Fibroblast of peridontal ligament (primary cell): ENCODE measurements at regions not wholly inside any gene's neighbourhood (a gene's known extent, or its start where the extent isn't known, plus 50 kb on each side); places are given as distances from the start of the nearest gene placed in this dataset.
A peak's percentile ranks its signal among the peaks of the same experiment; 100 is the strongest.
"Not testable (repeated sequence)": the region's sequence is repeated elsewhere in the genome, so short reads cannot be mapped to it uniquely, and the experiment has no call there.

Experiments used
- DNase-seq: peaks from one replicate; pipeline ENCODE4 v3.0.0-alpha.2; 2010; ENCODE audit errors: extremely low read depth

DNA sequence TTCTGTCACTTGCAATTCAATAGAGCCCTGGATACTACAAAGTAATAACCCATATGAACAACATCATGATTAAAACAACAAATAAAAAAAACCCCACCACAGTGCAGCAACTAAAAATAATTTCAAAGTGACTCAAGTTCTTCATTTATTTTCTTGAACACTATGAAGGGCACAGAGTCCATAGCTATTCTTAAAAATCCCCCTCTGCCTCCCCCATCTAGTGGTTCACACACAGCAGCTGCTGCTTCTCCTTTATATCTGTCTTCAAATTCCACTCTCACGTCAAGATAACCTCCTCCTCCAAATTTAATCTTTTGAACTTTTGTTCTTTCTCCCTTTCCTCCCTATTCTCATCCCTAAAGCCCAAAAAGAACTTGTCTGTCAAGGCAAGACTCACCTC lies 591.3 kb downstream of the ZEB2 start:
- DNase-seq = no peak

DNA sequence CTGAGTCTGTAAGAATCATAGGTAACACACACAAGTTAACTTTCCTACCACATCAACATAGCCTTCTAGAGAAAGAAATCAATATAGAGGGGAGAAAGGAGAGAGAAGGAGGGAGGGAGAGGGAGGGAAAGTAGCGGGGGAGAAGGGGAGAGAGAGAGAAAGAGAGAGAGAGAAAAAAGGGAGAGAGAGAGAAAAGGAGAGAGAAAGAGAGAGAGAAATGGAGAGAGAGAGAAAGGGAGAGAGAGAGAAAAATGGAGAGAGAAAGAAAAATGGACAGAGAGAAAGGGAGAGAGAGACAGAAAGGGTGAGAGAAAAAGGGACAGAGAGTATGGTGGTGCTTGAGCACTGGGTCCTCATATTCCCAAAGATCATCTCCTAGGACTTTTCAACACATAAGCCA lies 591.7 kb downstream of the ZEB2 start:
- DNase-seq = no peak

DNA sequence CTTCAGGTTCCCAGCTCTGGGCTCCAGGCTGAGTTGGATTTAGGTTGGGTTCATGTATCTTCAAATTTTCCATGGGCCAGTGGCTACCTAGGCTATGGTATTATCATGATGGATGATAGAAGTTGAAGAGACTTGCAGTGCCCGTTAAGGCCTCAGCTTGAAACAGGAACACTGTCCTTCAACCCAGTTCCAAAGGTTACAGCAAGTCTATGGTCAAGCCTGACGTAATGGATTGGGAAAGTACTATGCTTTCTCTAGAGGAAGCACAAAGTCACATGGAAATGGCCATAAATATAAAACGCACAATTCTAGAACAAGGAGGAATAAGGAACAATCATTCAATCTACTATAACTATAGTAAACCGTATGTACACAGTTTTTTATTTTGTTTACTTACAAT lies 593.2 kb downstream of the ZEB2 start:
- no peak for DNase-seq

DNA sequence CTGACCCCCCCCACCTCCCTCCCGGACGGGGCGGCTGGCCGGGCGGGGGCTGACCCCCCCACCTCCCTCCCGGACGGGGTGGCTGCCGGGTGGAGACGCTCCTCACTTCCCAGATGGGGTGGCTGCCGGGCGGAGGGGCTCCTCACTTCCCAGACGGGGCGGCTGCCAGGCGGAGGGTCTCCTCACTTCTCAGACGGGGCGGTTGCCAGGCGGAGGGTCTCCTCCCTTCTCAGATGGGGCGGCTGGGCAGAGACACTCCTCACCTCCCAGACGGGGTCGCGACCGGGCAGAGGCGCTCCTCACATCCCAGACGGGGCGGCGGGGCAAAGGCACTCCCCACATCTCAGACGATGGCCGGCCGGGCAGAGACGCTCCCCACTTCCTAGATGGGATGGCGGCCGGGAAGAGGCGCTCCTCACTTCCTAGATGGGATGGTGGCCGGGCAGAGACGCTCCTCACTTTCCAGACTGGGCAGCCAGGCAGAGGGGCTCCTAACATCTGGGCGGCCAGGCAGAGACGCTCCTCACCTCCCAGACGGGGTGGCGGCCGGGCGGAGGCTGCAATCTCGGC lies 597.6 kb downstream of the ZEB2 start:
- DNase-seq = not testable (repeated sequence)

DNA sequence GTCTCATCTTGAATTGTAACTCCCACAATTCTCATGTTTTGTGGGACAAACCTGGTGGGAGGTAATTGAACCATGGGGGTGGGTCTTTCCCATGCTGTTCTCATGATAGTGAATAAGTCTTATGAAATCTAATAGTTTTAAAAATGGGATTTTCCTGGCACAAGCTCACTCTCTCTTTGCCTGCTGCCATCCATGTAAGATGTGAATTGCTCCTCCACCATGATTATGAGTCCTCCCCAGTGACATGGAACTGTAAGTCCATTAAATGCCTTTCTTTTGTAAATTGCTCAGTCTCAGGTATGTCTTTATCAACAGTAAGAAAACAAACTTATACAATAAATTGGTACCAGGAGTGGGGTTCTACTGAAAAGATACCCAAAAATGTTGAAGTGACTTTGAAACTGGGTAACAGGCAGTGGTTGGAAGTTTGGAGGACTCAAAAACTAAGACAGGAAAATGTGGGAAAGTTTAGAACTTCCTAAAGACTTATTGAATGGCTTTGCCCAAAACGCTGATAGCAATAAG lies 601.4 kb downstream of the ZEB2 start:
- DNase-seq = no peak

DNA sequence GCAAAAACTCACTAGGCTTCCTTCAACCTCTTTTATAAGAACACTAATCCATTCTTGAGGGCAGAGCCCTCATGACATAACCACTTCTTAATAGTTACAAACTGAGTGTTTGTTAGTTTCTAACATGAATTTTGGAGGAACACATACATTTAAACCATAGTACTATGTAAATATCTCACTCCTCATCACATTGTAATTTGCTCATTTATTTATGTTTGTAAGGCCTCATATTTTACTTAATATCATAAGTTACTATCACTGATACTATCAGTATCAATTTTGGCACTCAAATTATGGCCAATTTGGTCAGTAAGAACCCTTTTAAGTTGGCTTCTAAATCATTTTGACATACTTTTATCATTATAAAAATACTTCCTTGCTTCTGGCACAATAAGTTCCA lies 603.1 kb downstream of the ZEB2 start:
- no peak for DNase-seq

DNA sequence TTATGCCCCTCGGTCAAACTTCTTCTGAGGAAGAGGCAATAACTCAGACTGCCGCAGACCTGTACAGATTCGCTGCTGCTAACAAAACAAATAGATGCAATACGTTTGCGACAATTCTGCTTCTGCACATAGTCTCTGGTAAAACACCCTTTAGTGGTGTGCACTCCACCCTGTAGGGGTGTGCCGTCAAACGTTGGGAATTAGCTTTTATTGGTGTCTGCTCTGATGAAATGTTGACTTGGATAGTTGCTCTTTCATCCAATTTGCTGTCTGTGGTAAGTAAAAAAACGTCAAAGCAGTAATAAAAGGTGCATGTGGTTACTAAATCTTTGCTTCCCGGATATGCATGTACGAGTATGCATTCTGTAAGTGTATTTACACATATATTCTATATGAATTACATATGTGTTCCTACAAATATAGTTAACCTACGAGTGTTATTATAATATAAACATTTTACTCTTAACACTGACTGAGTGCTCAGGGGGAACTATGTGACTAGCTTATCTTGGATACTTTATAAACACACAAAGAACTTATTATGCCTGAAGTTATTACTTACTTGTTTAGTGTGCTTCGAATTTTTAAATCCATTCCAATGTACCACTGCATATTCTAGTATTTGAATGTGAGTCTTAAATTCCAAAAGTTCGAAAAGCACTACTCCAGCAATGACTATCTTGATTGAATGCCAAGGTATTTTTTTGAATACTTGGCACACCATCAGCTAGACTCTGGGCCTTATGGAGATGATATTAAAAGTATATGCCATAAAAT lies 610.2 kb downstream of the ZEB2 start:
- DNase-seq = peak; percentile 16

DNA sequence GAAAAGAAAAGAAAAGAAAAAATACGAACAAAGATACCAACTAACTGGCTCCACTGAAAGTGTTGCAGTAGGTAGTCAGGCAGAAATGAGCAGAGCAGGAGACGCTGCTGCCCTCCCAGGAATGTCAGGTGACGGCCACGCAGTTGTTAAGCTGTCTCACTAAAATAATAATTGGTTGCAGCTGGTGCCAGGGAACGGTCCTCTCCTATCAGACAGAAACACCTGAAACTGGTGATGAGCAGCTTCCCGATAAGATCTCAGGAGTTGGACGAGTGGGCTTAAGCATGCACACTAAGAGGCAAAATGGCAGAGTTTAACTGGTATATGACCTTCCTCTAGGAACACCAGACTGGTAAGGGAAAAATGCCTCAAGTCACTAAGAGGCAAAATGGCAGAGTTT lies 611.1 kb downstream of the ZEB2 start:
- no peak for DNase-seq

DNA sequence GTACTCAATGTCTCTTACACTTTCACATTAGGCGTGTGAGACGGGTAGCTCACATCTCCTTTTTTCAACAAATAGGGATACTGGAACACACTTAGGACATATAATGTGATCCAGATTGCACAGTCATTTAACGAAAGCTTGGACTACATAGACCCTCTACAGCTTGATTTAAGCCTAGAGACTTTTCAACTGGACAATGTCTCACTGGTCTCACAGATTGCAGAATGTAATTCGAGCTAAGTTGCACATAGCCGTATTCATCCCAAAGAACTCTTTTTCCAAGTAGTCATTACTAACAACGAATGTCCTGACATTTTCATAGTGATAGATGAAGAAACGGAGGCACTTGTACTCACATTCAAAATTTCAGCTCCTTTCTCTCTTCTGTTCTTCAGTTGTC lies 612.1 kb downstream of the ZEB2 start:
- DNase-seq = no peak

DNA sequence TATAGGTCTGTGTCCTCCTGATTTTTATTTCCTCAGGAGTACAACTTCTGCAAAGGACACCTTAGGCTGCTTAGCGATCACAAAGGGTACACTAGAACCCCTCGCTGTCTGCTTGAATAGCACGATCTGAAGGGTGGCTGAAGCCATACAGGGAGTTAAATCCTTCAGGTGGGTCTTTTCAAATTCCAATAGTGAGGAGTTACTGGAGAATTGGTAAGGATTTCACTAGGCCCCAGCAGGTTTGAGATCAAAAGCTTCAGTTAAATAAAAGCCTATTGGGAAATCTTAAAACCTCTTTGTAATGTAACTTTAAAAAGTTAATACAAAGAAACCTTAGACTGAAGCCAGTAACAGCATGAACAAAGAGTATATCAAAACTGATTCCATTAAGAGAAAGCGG lies 613.1 kb downstream of the ZEB2 start:
- no peak for DNase-seq

DNA sequence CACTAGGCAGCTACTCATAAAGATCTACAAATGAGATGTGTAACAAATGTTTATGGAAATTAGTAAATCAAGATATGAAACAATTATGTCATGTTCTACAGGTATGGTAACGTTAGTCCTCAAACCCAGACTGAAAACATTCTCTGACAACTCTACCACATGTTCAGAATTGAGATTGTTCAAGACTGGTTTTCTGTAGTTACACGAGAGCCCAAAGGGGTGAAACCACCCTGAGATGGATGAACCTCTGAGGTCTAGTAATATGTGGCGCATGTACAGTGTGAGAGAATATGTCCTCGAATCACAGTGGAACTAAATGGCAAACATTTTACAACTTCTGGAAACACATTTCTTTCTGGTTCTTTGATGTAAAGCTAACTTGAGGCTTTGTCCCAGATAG lies 614.3 kb downstream of the ZEB2 start:
- no peak for DNase-seq

DNA sequence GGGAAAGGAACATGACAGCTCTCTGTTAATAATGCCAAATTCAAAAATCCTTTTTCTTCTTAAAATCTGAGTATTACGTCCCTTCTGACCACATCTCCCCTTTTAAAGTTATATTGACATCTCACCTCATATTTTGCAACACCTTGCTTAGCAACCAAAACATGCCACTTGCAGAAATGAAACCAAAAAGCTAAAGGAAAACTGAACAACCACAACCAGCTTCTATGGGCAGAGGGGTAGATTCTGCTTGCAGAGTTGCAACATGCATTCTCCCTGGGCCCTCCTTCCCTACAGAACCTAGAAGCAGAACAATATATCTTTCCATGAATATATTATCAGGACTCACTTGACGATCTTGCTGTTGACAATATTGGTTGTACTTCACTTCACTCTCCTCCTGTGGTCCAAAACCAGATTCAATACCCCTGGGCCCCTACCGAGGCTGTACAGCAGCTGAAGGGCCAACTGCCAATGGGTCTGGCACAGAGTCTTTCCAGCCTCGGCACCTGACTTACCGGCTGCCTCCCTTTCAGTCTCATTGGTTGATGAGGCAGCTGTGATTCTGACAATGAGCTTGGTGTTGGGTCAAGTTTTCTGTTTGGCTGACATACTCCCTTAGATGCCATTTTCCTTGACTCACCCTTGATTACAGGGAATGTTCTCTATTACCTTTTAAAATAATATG lies 616.6 kb downstream of the ZEB2 start:
- peak; percentile 30 for DNase-seq

DNA sequence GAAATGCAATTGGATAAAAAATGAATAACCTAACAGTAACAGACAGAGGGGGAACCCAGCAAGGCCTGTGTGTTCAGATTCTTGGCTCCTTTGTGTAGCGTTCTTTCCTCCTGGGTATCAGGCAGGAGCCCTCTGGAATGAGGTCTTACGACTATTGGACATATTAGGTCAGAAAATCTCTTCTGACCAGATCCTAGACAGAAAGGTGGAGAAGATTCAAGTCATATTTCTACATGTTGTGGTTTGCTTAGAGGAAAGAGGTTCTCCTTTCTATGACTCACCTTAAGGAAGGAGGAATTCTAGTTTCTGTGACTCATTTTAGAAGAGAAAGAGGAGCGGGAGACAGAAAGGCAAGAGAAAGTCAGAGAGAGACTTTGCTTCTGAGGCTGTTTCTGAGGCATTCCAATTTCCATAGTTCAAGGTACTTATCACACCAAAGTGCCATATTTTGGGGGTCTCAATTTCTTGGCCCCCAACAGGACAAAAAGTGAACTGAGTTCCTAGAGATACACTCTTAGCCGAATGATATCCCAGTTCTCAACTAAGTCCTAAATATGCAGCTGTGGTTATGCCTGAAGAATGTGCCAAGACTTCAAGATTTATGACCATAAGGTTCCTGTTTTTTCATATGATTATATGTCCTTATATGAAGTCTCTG lies 618.6 kb downstream of the ZEB2 start:
- DNase-seq = peak; percentile 69

DNA sequence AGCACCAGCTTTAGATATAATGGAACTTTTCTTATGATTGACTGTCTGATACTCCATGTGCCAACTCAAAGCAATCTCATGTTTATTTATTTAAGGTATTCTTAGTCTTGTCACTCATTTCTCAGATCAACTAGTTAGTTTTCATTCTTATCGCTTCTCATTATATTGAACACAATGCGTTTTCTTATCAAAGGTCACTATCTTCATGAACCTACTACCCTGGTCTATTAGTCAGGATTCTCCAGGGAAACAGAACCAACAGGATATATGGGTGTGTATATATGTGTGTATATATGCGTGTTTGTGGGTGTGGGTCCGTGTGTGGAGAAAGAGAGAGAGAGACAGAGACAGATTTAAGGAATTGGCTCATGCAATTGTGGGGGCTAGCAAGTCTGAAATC lies 619.9 kb downstream of the ZEB2 start:
- DNase-seq = no peak

DNA sequence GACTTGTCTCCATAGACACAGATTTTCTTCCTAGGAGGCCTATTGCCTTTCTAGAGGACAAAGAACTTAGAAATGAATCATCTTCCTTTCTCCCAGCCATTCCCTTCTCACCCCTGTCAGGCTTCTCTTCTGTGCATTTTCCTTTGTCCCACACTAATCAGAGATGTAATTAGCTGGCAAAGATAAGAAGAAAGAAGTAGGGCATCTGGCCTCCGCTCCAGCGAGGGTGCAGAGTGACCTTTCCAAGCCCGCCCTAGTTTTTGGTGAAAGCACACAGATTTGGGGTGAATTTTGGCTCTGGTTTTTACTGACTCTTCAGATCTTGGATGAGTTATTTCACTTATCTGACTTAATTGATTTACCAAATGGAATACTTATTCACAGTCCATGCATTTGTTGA lies 626.5 kb downstream of the ZEB2 start:
- DNase-seq = no peak

DNA sequence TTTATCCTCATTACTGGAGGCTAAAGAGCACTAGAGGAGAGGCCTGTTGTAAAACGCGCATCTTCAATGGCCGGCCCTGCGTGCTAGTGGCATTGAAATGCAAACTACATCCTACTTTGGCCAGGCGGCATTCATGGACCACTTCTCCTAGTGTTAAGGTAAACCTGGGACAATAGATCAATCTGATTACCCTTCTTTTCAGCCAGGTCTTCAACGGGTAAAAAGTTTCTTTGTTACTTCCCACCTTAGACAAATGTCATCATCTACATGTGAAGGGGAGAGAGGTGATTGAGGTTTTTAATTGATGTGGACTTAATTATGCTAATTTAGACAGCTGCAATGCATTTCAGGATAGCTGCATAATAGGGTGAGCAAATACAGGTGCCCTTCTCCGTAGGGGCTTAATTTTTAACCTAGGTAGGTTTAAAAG lies 628.0 kb downstream of the ZEB2 start:
- no peak for DNase-seq

DNA sequence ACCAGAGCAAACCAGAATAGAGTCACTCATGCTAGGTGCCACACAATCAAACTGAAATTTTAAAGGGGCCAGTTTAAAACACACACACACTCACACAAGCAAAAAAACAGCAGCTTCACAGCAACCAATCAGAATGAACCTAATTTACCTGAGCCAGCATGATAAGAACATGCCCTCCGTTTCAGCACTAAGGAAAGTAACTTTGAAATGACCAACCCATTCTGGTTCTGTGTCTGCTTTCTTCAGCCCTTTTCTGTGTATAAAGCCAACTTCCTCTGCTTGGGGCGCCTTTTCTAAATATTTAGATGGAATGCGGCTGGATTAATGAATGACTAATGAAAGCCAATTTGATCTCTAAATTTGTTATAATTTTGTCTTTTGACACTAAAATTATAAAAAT lies 629.1 kb downstream of the ZEB2 start:
- no peak for DNase-seq

DNA sequence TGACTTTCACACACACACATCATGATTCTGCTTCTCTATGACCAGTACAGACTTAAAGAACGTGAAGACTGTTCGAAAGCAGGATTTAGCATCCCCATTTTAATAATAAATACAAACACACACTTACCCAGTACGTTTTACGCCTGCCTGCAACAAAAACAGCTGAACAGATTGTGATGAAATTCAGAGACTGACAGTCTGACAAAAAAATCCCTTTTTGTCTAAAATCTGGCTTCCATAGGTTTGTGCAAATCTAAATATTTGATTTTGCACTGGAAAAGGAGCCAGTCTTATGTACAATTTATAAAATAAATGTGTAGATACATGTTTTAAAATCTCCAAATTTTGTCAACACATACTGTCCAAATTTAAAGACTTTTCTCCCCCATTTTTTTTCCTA lies 630.7 kb downstream of the ZEB2 start:
- DNase-seq = no peak

DNA sequence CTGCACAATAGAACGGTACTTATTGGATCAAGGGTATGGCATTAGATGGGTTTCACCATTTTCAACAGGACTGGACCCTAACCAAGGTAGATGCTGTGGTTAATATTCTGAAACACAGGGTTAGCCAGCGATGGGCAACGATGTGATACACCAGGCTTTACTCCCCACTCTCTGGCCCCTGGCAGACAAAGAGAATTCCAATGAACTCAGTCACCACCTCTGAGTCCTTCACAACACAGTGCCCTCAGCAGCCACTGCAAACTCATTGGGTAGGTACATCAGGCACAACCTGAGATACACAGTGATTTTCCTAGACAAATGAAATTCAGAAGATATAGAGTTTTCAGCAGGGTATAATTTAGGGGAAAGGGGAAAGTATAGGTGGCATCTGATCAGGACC lies 634.5 kb downstream of the ZEB2 start:
- DNase-seq = no peak

DNA sequence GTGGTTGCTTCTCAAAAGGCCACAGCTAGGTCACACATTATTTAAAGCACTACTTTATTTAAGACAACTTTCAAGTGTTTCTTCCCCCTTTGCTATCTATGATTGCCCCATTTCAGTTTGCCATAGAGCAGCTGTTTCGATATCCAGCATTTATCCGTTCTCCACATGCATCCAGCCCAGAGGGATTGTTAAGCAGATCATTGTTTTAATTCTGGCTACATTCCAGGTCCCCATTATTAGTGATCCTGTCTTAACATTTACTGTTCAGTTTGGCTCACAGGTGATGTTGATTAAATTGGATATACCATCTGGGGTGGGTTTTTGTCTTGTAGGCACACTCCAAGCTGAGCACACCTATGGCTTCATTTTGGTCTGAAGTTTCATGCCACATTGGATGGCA lies 638.7 kb downstream of the ZEB2 start:
- no peak for DNase-seq

DNA sequence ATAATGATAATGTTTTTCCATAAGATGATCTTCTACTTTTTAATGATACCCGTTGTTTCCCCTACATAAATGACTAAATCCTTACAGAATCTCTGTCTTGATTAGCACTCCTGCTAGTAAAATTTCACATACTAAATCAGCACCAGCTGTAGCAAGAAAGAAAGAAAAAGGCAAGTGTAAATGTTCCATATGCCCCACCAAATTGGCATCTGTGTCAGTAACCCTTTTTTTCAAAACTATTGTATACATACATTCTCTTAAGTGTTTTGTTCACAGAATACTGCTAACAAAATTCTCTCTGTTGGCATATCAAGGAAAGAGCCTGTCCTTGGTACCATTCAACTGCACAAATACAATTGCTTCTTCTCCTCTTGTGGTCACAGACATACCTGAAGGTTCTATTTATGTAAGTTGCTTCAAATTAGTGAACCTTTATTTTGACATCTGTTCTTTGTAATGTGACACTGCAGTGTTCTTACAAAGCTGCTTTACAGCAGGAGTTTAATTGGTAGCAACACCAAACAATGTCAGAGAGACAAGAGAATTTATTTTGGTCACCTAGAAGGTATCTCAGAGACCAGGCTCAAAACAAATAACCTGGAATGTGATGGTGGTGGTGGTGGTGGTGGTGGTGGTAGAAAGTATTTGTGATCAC lies 641.9 kb downstream of the ZEB2 start:
- peak; percentile 16 for DNase-seq

DNA sequence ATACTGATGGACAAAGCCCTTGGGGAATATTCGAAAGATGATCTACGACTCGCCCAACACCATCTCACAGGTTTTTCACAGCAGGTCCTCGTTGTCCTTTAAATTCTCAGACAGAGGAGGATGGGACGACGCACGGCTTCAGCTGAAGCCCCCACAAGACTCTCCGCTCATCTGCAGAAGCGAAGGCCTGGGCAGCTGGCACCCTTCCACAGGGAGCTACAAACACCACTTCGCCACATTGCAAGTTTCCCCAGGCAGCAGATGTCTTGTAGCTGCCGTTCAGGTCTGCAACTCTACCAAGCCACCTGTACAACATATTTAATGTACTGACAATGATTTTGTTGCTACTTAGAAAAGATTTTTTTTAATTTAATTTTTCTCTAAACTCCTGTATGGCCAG lies 642.9 kb downstream of the ZEB2 start:
- DNase-seq = no peak
